K562 (cell line): ENCODE measurements at regions not wholly inside any gene's neighbourhood (a gene's known extent, or its start where the extent isn't known, plus 50 kb on each side); places are given as distances from the start of the nearest gene placed in this dataset.

Experiments used
- ATAC-seq: fragments of 200-7000 bp; cut with Tn5 transposase; 3 replicates; pipeline ENCODE4 v1.9.1; 2020; ENCODE audit warnings: moderate library complexity
- BruUV-seq: library from RNA; stranded (reverse); fragments of 400-500 nt; replicated peaks from 2 replicates; lab custom pipeline; 2021; lab: Mats Ljungman, UMichigan
- CTCF ChIA-PET: fragments of 300-600 bp; formaldehyde crosslinking; extraction: SDS; loops from one replicate; lab custom pipeline; 2021; ENCODE audit warnings: low intra/inter-chr PET ratio; lab: Yijun Ruan, JAX
- POLR2A ChIA-PET: fragments of 300-600, 350-650 bp; sonication (Branson Sonifier 250); formaldehyde crosslinking; extraction: SDS; loops from one replicate; lab custom pipeline; 2021; ENCODE audit warnings: antibody characterized with exemption, inconsistent platforms; lab: Yijun Ruan, JAX
- DNase-seq, 4 experiments: peaks; one replicate each; pipeline versions ENCODE4 v3.0.0 to v3.0.0-alpha.2; 2011 to 2018; ENCODE audit warnings: low spot score in 3 of 4, mixed read lengths in 3 of 4; ENCODE audit errors: extremely low read depth in 1 of 4
- FAIRE-seq: peaks from 2 replicates; lab custom pipeline; 2011; peaks lifted over from hg19 to GRCh38; lab: Jason Lieb, UNC
- H2AFZ ChIP-seq: 2 replicates; pipeline ENCODE4 v1.6.0; 2011; ENCODE audit warnings: low read depth, low read length, control low read depth, inconsistent platforms
- H3K27ac ChIP-seq: fragments of 200-600 bp; 3 replicates; pipeline ENCODE4 v1.8.0; 2011; ENCODE audit warnings: low read depth, mild to moderate bottlenecking, control low read depth, inconsistent platforms, low read length, moderate library complexity, mixed read lengths; ENCODE audit errors: extremely low read depth
- H3K27me3 ChIP-seq, 2 experiments: fragments of 300-600 bp in 1 of 2; 2 replicates in 1 of 2; 3 replicates in 1 of 2; pipeline versions ENCODE4 v1.6.0 to v1.8.0; 2011; ENCODE audit warnings: inconsistent platforms in 2 of 2, low read length in 2 of 2, mild to moderate bottlenecking in 1 of 2, mixed read lengths in 1 of 2, moderate library complexity in 1 of 2; ENCODE audit not compliant: control insufficient read depth in 2 of 2, insufficient read depth in 2 of 2
- H3K36me3 ChIP-seq: fragments of 300-600 bp; 3 replicates; pipeline ENCODE4 v1.8.0; 2011; ENCODE audit warnings: mild to moderate bottlenecking, low read length, inconsistent platforms; ENCODE audit not compliant: control insufficient read depth, insufficient read depth
- H3K4me1 ChIP-seq, 2 experiments: fragments of 200-600 bp in 1 of 2; replicated peaks in 1 of 2; 2 replicates in 1 of 2; 3 replicates in 1 of 2; pipeline versions ENCODE4 v1.5.1 to v1.8.0; 2011; ENCODE audit warnings: inconsistent platforms in 2 of 2, low read length in 2 of 2, mild to moderate bottlenecking in 1 of 2, mixed read lengths in 1 of 2, moderate library complexity in 1 of 2; ENCODE audit not compliant: control insufficient read depth in 2 of 2, insufficient read depth in 2 of 2
- H3K4me2 ChIP-seq: 2 replicates; pipeline ENCODE4 v1.6.1; 2011; ENCODE audit warnings: low read length, control low read depth, inconsistent platforms, mixed read lengths; ENCODE audit not compliant: insufficient read depth
- H3K4me3 ChIP-seq: fragments of 200-600 bp; sonication (generic), shearing (Covaris generic); 2 replicates; pipeline ENCODE4 v1.5.1; 2016; ENCODE audit warnings: control low read depth, inconsistent platforms
- H3K79me2 ChIP-seq: fragments of 200-600 bp; 3 replicates; pipeline ENCODE4 v1.8.0; 2011; ENCODE audit warnings: low read length, inconsistent platforms; ENCODE audit not compliant: control insufficient read depth, insufficient read depth
- H3K9ac ChIP-seq, 2 experiments: 2 replicates each; pipeline versions ENCODE4 v1.6.0 to v1.6.1; 2011; ENCODE audit warnings: low read depth in 2 of 2, low read length in 2 of 2, control low read depth in 1 of 2, inconsistent platforms in 1 of 2, mild to moderate bottlenecking in 1 of 2, mixed read lengths in 1 of 2; ENCODE audit not compliant: insufficient read depth in 1 of 2
- H3K9me1 ChIP-seq: one replicate; pipeline ENCODE4 v1.6.0; 2011; ENCODE audit warnings: inconsistent platforms, mild to moderate bottlenecking, low read length, moderate library complexity; ENCODE audit not compliant: control insufficient read depth, insufficient read depth
- H3K9me3 ChIP-seq: replicated peaks from 2 replicates; pipeline ENCODE4 v1.5.1; 2011; ENCODE audit warnings: low read depth, low read length, inconsistent platforms; ENCODE audit not compliant: control insufficient read depth, insufficient read depth
- H4K20me1 ChIP-seq: replicated peaks from 2 replicates; pipeline ENCODE4 v1.6.1; 2011; ENCODE audit warnings: low read length, inconsistent platforms, mixed read lengths; ENCODE audit not compliant: control insufficient read depth, insufficient read depth
- CREBBP ChIP-seq: IDR thresholded peaks from one replicate; pipeline ENCODE4 v1.6.1; 2012; ENCODE audit warnings: low read depth, mild to moderate bottlenecking, control low read depth, inconsistent platforms, low read length
- SNIP1 ChIP-seq: fragments of 450-650 bp; IDR thresholded peaks from 2 replicates; pipeline ENCODE4 v1.7.1; 2017; ENCODE audit warnings: low read depth, mild to moderate bottlenecking
- SREBF1 ChIP-seq: fragments of 150-350 bp; IDR thresholded peaks from 2 replicates; pipeline ENCODE4 v1.6.1; 2014; ENCODE audit warnings: antibody characterized with exemption, low read depth, low read length, borderline replicate concordance
- ZNF175 ChIP-seq: fragments of 200-800 bp; sonication (Bioruptor generic); IDR thresholded peaks from 2 replicates; pipeline ENCODE4 v1.6.1; 2016; ENCODE audit warnings: low read depth, mild to moderate bottlenecking, missing genetic modification characterization, missing compliant biosample characterization
- ZNF239 ChIP-seq: fragments of 250-450 bp; sonication (Bioruptor Pico); IDR thresholded peaks from 2 replicates; pipeline ENCODE4 v1.4.0; 2020; ENCODE audit warnings: mild to moderate bottlenecking
- WGBS: fragments of 100-300 bp; shearing (Covaris generic); methylation state at CpG from one replicate; pipeline ENCODE4 v1.1.6; 2016; ENCODE audit warnings: low coverage, mixed read lengths; ENCODE audit not compliant: insufficient coverage; ENCODE audit errors: missing lambda C conversion rate; 5-methylcytosine and 5-hydroxymethylcytosine counted together
- in situ Hi-C: fragments of 300-500 bp; cut with MboI; formaldehyde crosslinking; loops from 4 replicates; pipeline ENCODE4 v1.15.0; 2018; ENCODE audit warnings: inconsistent platforms, mixed read lengths
- intact Hi-C: fragments of 100-400 bp; cut with micrococcal nuclease; formaldehyde crosslinking; loops from 2 replicates; pipeline ENCODE4 v1.14.2; 2022
- TF ChIP-seq, protein P1 (sequence below): fragments of 450-650 bp; IDR thresholded peaks from 2 replicates; pipeline ENCODE4 v1.6.1; 2014; ENCODE audit warnings: low read depth, mild to moderate bottlenecking, moderate library complexity, borderline replicate concordance
- TF ChIP-seq, protein P2 (sequence below): fragments of 200-400 bp; formaldehyde crosslinking; IDR thresholded peaks from 2 replicates; pipeline ENCODE4 v1.6.1; 2017; ENCODE audit warnings: mild to moderate bottlenecking, low read depth, low read length, moderate library complexity
- TF ChIP-seq, protein P3 (sequence below), 2 experiments: IDR thresholded peaks; 2 replicates each; pipeline ENCODE4 v1.6.1; 2011; ENCODE audit warnings: borderline replicate concordance in 1 of 2, control low read depth in 1 of 2, low read depth in 1 of 2, low read length in 1 of 2, mild to moderate bottlenecking in 1 of 2, mixed read lengths in 1 of 2, moderate library complexity in 1 of 2; ENCODE audit not compliant: insufficient read depth in 1 of 2, insufficient read length in 1 of 2, poor library complexity in 1 of 2, severe bottlenecking in 1 of 2; ENCODE audit errors: extremely low read depth in 1 of 2

DNA sequence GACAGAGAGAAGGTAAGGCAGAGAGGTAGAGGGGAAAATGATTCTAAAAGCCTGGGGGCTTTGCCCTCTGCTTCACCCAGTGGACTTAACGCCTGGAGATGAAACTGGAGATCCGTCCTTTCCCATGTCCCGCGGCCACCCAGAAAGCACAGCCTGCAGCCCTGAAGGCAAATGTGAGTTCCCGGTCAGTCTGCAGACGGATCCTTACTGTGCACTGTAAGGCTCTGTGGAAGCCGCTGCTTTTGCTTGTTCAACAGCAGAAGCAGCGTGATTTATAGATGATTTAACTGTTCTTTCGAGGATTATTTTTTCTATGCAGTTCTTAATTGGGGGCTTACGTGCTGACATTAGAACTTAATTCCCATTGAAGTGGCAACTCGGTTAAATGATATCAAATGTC, 290.4 kb downstream of the FOXL1 start:
- ATAC-seq (no peak), FAIRE-seq (no peak), DNase-seq (no peak)
- H3K36me3 ChIP-seq: no peaks in the 10 kb centered on the region
- no peak overlapping the region for H2AFZ ChIP-seq
- no TSS peak for BruUV-seq
- in situ Hi-C loops (no loop called here), intact Hi-C loops (no loop called here)
- ChIA-PET CTCF (no interaction called here), POLR2A (interaction anchor here (0.5 kb wide), 1 partner anchor 317 kb away, joined by 3 read pairs; no protein-coding TSS in a partner anchor)
- 10% methylated on average over 11 of the region's 11 CpGs for WGBS
- H3K27ac ChIP-seq: no peak overlapping the region
- H4K20me1 ChIP-seq: no peaks in the 10 kb centered on the region
- H3K4me2 ChIP-seq: no peak overlapping the region
- H3K4me3 ChIP-seq: no peak overlapping the region
- H3K4me1 ChIP-seq: peaks cover 0 to 12% of the 10 kb centered on the region in 2 experiments; a peak in 3 of 5 replicates
- no peak overlapping the region for H3K9ac ChIP-seq
- no peak for TF ChIP-seq CREBBP
- no peaks in the 10 kb centered on the region for H3K9me1 ChIP-seq
- H3K27me3 ChIP-seq: peaks cover 5 to 69% of the 10 kb centered on the region in 2 experiments; a peak in 4 of 5 replicates
- H3K79me2 ChIP-seq: no peaks in the 10 kb centered on the region
- H3K9me3 ChIP-seq: no peaks in the 10 kb centered on the region

DNA sequence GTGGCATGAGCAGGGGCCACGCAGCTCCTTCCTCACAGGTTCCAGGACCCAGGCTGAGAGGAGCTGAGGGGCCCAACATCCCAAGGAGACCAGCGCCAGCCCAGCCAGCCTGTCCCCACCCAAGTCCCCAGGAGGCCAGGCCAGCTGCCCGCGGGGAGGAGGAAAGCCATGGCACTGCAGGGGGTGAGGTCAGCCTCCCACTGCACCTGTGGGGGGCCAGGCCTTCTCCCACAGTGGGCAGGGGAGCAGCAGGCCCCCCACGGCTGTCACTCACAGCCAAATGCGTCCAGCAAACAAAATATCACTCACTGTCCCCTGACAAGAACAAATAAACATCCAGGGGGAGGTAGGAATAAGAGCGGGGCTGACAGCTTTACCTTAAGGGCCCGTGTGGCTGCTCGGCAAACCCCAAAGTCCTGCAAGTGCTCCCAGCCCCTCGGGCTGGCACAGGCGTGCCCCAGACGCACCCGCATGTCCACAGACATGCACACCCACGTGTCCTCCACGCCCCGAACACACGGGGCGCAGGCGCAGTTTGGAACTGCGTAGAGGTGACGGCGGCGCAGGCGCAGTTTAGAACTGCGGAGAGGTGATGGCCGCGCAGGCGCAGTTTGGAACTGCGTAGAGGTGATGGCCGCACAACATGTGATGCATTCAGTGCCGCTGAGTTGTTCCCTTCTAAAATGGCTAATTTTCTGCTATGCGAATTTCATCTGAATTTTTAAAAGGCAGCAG, 291.1 kb downstream of the FOXL1 start:
- intact Hi-C loops: loop anchor here (5.0 kb wide), 1 partner anchor 307 kb away; no protein-coding TSS in a partner anchor
- TF ChIP-seq, protein P1, sequence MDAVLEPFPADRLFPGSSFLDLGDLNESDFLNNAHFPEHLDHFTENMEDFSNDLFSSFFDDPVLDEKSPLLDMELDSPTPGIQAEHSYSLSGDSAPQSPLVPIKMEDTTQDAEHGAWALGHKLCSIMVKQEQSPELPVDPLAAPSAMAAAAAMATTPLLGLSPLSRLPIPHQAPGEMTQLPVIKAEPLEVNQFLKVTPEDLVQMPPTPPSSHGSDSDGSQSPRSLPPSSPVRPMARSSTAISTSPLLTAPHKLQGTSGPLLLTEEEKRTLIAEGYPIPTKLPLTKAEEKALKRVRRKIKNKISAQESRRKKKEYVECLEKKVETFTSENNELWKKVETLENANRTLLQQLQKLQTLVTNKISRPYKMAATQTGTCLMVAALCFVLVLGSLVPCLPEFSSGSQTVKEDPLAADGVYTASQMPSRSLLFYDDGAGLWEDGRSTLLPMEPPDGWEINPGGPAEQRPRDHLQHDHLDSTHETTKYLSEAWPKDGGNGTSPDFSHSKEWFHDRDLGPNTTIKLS: peak; percentile 36; the same call in 1 of the 2 replicates
- TF ChIP-seq ZNF239 (CRISPR knock-in tag): no peak
- TF ChIP-seq SREBF1: no peak
- TF ChIP-seq, protein P2, sequence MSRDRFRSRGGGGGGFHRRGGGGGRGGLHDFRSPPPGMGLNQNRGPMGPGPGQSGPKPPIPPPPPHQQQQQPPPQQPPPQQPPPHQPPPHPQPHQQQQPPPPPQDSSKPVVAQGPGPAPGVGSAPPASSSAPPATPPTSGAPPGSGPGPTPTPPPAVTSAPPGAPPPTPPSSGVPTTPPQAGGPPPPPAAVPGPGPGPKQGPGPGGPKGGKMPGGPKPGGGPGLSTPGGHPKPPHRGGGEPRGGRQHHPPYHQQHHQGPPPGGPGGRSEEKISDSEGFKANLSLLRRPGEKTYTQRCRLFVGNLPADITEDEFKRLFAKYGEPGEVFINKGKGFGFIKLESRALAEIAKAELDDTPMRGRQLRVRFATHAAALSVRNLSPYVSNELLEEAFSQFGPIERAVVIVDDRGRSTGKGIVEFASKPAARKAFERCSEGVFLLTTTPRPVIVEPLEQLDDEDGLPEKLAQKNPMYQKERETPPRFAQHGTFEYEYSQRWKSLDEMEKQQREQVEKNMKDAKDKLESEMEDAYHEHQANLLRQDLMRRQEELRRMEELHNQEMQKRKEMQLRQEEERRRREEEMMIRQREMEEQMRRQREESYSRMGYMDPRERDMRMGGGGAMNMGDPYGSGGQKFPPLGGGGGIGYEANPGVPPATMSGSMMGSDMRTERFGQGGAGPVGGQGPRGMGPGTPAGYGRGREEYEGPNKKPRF: no peak
- no peak for TF ChIP-seq SNIP1
- TF ChIP-seq, protein P3, sequence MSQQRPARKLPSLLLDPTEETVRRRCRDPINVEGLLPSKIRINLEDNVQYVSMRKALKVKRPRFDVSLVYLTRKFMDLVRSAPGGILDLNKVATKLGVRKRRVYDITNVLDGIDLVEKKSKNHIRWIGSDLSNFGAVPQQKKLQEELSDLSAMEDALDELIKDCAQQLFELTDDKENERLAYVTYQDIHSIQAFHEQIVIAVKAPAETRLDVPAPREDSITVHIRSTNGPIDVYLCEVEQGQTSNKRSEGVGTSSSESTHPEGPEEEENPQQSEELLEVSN (IDR thresholded peaks at IDR 0.05; ENCODE audit: borderline replicate concordance in 1 of 2, extremely low read depth in 1 of 2, insufficient read depth in 1 of 2, insufficient read length in 1 of 2, low read depth in 1 of 2, low read length in 1 of 2, poor library complexity in 1 of 2, severe bottlenecking in 1 of 2): peak; percentile 68 to 71
- no peak for TF ChIP-seq ZNF175 (CRISPR knock-in tag)

More for the DNA sequence above, 291.1 kb downstream of the FOXL1 start:
- FAIRE-seq: no peak
- Histone ChIP-seq H3K4me3 (peak overlapping the region; percentile 23; the same call in 1 of the 2 replicates), H3K9me3 (no peaks in the 10 kb centered on the region), H3K4me2 (peak overlapping the region; percentile 60), H2AFZ (peak overlapping the region; percentile 66), H3K27me3 (peaks cover 5 to 69% of the 10 kb centered on the region in 2 experiments; a peak in 4 of 5 replicates), H3K36me3 (no peaks in the 10 kb centered on the region), H3K27ac (no peak overlapping the region), H4K20me1 (no peaks in the 10 kb centered on the region), H3K9me1 (no peaks in the 10 kb centered on the region), H3K4me1 (peaks cover 0 to 12% of the 10 kb centered on the region in 2 experiments; a peak in 3 of 5 replicates), H3K9ac (peak overlapping the region in 1 of 2 experiments; percentile 26; a peak in 2 of 4 replicates), H3K79me2 (no peaks in the 10 kb centered on the region)
- peak; percentile 65 to 76 (median 70) for DNase-seq
- in situ Hi-C loops: no loop called here
- BruUV-seq: no TSS peak
- ChIA-PET POLR2A (interaction anchor here (1.4 kb wide), 1 partner anchor 9 kb away, joined by 3 read pairs; no protein-coding TSS in a partner anchor), CTCF (interaction anchor here (0.7 kb wide), 1 partner anchor 194 kb away, joined by 4 read pairs; no protein-coding TSS in a partner anchor)
- ATAC-seq: peak; percentile 88
- 10% methylated on average over 32 of the region's 32 CpGs for WGBS
